Breast epithelium (tissue), 4 donors: ENCODE measurements at regions not wholly inside any gene's neighbourhood (a gene's known extent, or its start where the extent isn't known, plus 50 kb on each side); places are given as distances from the start of the nearest gene placed in this dataset.
"Not testable (repeated sequence)": the region's sequence is repeated elsewhere in the genome, so short reads cannot be mapped to it uniquely, and the experiment has no call there.

Experiments used
- DNase-seq, 2 donors: peaks; one replicate each; pipeline ENCODE4 v3.0.0-alpha.2; 2019; ENCODE audit warnings: low spot score in 2 of 2
- H3K27ac ChIP-seq, 2 donors: fragments of 200-600 bp; sonication (generic) in 1 of 2; one replicate each; pipeline ENCODE4 v1.5.1; 2016 to 2019; ENCODE audit warnings: mild to moderate bottlenecking in 1 of 2
- H3K27me3 ChIP-seq, 2 donors: fragments of 200-600 bp; sonication (generic) in 1 of 2; one replicate each; pipeline versions ENCODE4 v1.5.1 to v1.6.0; 2017 to 2019; ENCODE audit warnings: control low read depth in 1 of 2, mild to moderate bottlenecking in 1 of 2
- H3K36me3 ChIP-seq: fragments of 200-600 bp; one replicate; pipeline ENCODE4 v1.5.1; 2019
- H3K4me1 ChIP-seq, 2 donors: fragments of 200-600 bp; sonication (generic); one replicate each; pipeline ENCODE4 v1.5.1; 2016 to 2019; ENCODE audit warnings: control low read depth in 1 of 2
- H3K4me3 ChIP-seq, 3 donors: fragments of 200-600 bp; sonication (generic); 1 replicate in 2 of 3; 2 replicates in 1 of 3; pipeline ENCODE4 v1.5.1; 2016 to 2019; ENCODE audit warnings: mild to moderate bottlenecking in 3 of 3, moderate library complexity in 2 of 3
- H3K9me3 ChIP-seq, 2 donors: fragments of 200-600 bp; sonication (generic) in 1 of 2; one replicate each; pipeline ENCODE4 v1.5.1; 2016 to 2019; ENCODE audit warnings: control low read depth in 1 of 2
- CTCF ChIP-seq, 3 donors: fragments of 450-650 bp; IDR thresholded peaks; one replicate each; pipeline ENCODE4 v1.5.1; 2016 to 2017; ENCODE audit warnings: antibody characterized with exemption in 3 of 3, mild to moderate bottlenecking in 3 of 3, moderate library complexity in 3 of 3
- POLR2A ChIP-seq: fragments of 450-650 bp; IDR thresholded peaks from one replicate; pipeline ENCODE4 v1.6.1; 2016; ENCODE audit warnings: antibody characterized with exemption, mild to moderate bottlenecking, moderate library complexity
- POLR2AphosphoS5 ChIP-seq, 3 donors: sonication (generic); formaldehyde crosslinking; IDR thresholded peaks; one replicate each; pipeline ENCODE4 v1.6.1; 2017; ENCODE audit warnings: antibody characterized with exemption in 3 of 3
- intact Hi-C: fragments of 100-400 bp; cut with DNase I; formaldehyde crosslinking; loops from one replicate; pipeline ENCODE4 v1.15.1; 2023; ENCODE audit warnings: low total_unique reads

GRCh38 chr5:56668996-56669395 lies 146.4 kb upstream of the MAP3K1 start:
- DNase-seq, result peak in 1 of 2 donors; percentile 58
- intact Hi-C loops, result no loop called here
- no peaks in the 10 kb centered on the region for H3K9me3 ChIP-seq
- no peaks in the 10 kb centered on the region for H3K27me3 ChIP-seq
- H3K36me3 ChIP-seq, result no peaks in the 10 kb centered on the region
- H3K27ac ChIP-seq, result peak overlapping the region; percentile 77 to 83
- no peak overlapping the region for H3K4me3 ChIP-seq
- H3K4me1 ChIP-seq, result peaks cover 0 to 8% of the 10 kb centered on the region in 2 donors
- TF ChIP-seq POLR2AphosphoS5 (IDR thresholded peaks at IDR 0.05), result peak in 1 of 3 donors; percentile 66
- TF ChIP-seq CTCF (IDR thresholded peaks at IDR 0.05), result no peak

- Histone ChIP-seq H3K4me3 (no peak overlapping the region), H3K36me3 (no peaks in the 10 kb centered on the region), H3K9me3 (no peaks in the 10 kb centered on the region), H3K27ac (no peak overlapping the region), H3K4me1 (peaks cover 0 to 8% of the 10 kb centered on the region in 2 donors), H3K27me3 (no peaks in the 10 kb centered on the region)
- TF ChIP-seq POLR2A, result no peak
- TF ChIP-seq POLR2AphosphoS5 (IDR thresholded peaks at IDR 0.05), result no peak
- TF ChIP-seq CTCF (IDR thresholded peaks at IDR 0.05), result no peak
- intact Hi-C loops, result no loop called here
- DNase-seq, result no peak
Measured at GRCh38 chr5:56667692-56668091, 147.7 kb upstream of the MAP3K1 start.

- Histone ChIP-seq H3K27ac (no peak overlapping the region), H3K4me1 (peaks cover 0 to 8% of the 10 kb centered on the region in 2 donors), H3K9me3 (no peaks in the 10 kb centered on the region), H3K4me3 (no peak overlapping the region), H3K36me3 (no peaks in the 10 kb centered on the region), H3K27me3 (no peaks in the 10 kb centered on the region)
- TF ChIP-seq POLR2A, result no peak
- TF ChIP-seq POLR2AphosphoS5 (IDR thresholded peaks at IDR 0.05), result no peak
- TF ChIP-seq CTCF (IDR thresholded peaks at IDR 0.05), result no peak
- intact Hi-C loops, result no loop called here
- DNase-seq, result no peak
Measured at GRCh38 chr5:56666901-56667300, 148.4 kb upstream of the MAP3K1 start.

GRCh38 chr5:56665117-56665516 lies 150.2 kb upstream of the MAP3K1 start:
- intact Hi-C loops, result not testable (repeated sequence)

GRCh38 chr5:56664025-56664424 lies 151.3 kb upstream of the MAP3K1 start:
- Histone ChIP-seq H3K36me3 (no peaks in the 10 kb centered on the region), H3K9me3 (no peaks in the 10 kb centered on the region), H3K4me1 (peaks cover 0 to 3% of the 10 kb centered on the region in 2 donors), H3K4me3 (no peak overlapping the region), H3K27me3 (no peaks in the 10 kb centered on the region), H3K27ac (no peak overlapping the region)
- no peak for DNase-seq
- intact Hi-C loops, result no loop called here
- TF ChIP-seq POLR2AphosphoS5 (IDR thresholded peaks at IDR 0.05) (no peak), POLR2A (no peak), CTCF (IDR thresholded peaks at IDR 0.05) (no peak)

More at GRCh38 chr5:56665117-56665516, 150.2 kb upstream of the MAP3K1 start:
- H3K4me3 ChIP-seq, H3K36me3 ChIP-seq, H3K4me1 ChIP-seq, H3K27ac ChIP-seq, H3K27me3 ChIP-seq, H3K9me3 ChIP-seq, DNase-seq: not testable (repeated sequence)

GRCh38 chr5:56663523-56663922 lies 151.8 kb upstream of the MAP3K1 start:
- no peaks in the 10 kb centered on the region for H3K4me1 ChIP-seq
- H3K27me3 ChIP-seq, result no peaks in the 10 kb centered on the region
- TF ChIP-seq POLR2AphosphoS5 (IDR thresholded peaks at IDR 0.05) (no peak), CTCF (IDR thresholded peaks at IDR 0.05) (no peak), POLR2A (no peak)
- no peaks in the 10 kb centered on the region for H3K36me3 ChIP-seq
- DNase-seq, result no peak
- H3K27ac ChIP-seq, result no peak overlapping the region
- no peak overlapping the region for H3K4me3 ChIP-seq
- intact Hi-C loops, result no loop called here
- no peaks in the 10 kb centered on the region for H3K9me3 ChIP-seq
